ENCODE measurements at regions not wholly inside any gene's neighbourhood (a gene's known extent, or its start where the extent isn't known, plus 50 kb on each side); places are given as distances from the start of the nearest gene placed in this dataset.

DNA sequence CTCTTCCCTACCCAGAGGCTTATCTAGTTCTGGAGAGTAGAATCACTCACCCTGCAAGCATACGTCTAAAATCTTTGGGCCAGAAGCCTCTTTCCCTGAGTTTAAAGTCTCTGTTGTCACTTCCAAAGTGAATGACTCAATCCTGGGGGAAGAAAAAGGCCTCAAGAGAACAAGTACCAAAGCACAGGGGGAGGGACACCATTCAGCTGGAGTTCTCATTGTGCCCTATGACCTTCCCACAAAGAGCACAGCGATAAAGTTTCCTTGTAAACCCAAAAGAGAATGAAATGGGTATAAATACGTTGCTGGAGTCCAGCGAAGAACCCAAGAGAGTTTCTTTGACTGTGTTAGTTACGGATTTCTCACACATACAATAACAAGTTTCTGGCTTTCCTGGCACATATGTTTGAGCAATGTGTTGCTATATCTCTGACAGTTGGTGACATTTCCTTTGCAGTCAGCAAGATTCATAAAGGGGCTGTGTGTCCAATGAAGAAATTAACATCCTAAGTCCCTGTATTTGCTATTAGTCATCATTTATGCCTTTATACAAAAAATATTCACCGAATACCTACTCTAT is 107.3 kb upstream of the PTPRG start:
- no peak for ATAC-seq

GRCh38 chr3:61454801-61455200 is 106.6 kb upstream of the PTPRG start:
- Histone ChIP-seq H3K4me1 (no peaks in the 10 kb centered on the region), H3K4me3 (no peak overlapping the region), H3K27me3 (no peaks in the 10 kb centered on the region), H3K9me3 (no peaks in the 10 kb centered on the region), H3K27ac (no peak overlapping the region), H3K36me3 (no peaks in the 10 kb centered on the region)
- WGBS, 2 donors (ENCODE audit: low coverage in 1 of 2): 52 to 86% methylated on average over 2 of the region's 2 CpGs
- TF ChIP-seq POLR2AphosphoS5 (IDR thresholded peaks at IDR 0.05): no peak
- TF ChIP-seq CTCF (IDR thresholded peaks at IDR 0.05): no peak
- no peak for TF ChIP-seq EP300 (IDR thresholded peaks at IDR 0.05)
- TF ChIP-seq POLR2A (IDR thresholded peaks at IDR 0.05): no peak
- no peak for ATAC-seq

More for the DNA sequence above, 107.3 kb upstream of the PTPRG start:
- Histone ChIP-seq H3K27ac (no peak overlapping the region), H3K4me3 (no peak overlapping the region), H3K4me1 (no peaks in the 10 kb centered on the region), H3K9me3 (no peaks in the 10 kb centered on the region), H3K27me3 (no peaks in the 10 kb centered on the region), H3K36me3 (no peaks in the 10 kb centered on the region)
- TF ChIP-seq POLR2A (IDR thresholded peaks at IDR 0.05) (no peak), EP300 (IDR thresholded peaks at IDR 0.05) (no peak), POLR2AphosphoS5 (IDR thresholded peaks at IDR 0.05) (no peak), CTCF (IDR thresholded peaks at IDR 0.05) (no peak)
- 50 to 70% methylated on average over 6 of the region's 6 CpGs for WGBS, 2 donors (ENCODE audit: low coverage in 1 of 2)

- H3K4me1 ChIP-seq: no peaks in the 10 kb centered on the region
- 76 to 80% methylated on average over 1 to 2 of the region's 2 CpGs for WGBS, 2 donors (ENCODE audit: low coverage in 1 of 2)
- H3K27me3 ChIP-seq: no peaks in the 10 kb centered on the region
- no peaks in the 10 kb centered on the region for H3K9me3 ChIP-seq
- H3K27ac ChIP-seq: no peak overlapping the region
- TF ChIP-seq CTCF (IDR thresholded peaks at IDR 0.05): no peak
- TF ChIP-seq POLR2AphosphoS5 (IDR thresholded peaks at IDR 0.05): no peak
- TF ChIP-seq EP300 (IDR thresholded peaks at IDR 0.05): no peak
- no peaks in the 10 kb centered on the region for H3K36me3 ChIP-seq
- no peak overlapping the region for H3K4me3 ChIP-seq
- no peak for ATAC-seq
These were observed 100.7 kb upstream of the PTPRG start for GRCh38 chr3:61460636-61461035.

DNA sequence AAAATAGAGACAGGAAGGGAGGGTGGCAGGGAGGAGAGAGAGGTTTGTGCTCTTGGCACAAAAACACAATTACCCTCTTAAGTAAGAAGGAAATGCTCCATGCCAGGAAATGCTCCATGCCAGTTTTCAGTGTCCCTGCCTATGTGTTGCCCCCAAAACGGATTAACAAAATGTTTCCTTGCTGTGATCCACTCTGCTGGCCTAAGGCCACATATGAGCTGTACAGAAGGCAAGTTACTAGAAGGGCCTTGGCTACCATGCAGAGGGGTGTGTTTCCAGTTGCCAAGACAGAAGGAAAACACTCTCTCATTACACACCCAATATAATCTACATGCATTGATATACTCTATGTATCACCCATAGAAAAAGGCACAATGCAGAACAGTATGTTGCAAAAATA is 98.2 kb upstream of the PTPRG start:
- TF ChIP-seq POLR2AphosphoS5 (IDR thresholded peaks at IDR 0.05) (no peak), EP300 (IDR thresholded peaks at IDR 0.05) (no peak), CTCF (IDR thresholded peaks at IDR 0.05) (no peak), POLR2A (IDR thresholded peaks at IDR 0.05) (no peak)
- no peaks in the 10 kb centered on the region for H3K36me3 ChIP-seq
- no peaks in the 10 kb centered on the region for H3K4me1 ChIP-seq
- no peaks in the 10 kb centered on the region for H3K9me3 ChIP-seq
- 25 to 45% methylated on average over 1 of the region's 1 CpG for WGBS, 2 donors (ENCODE audit: low coverage in 1 of 2)
- ATAC-seq: no peak
- H3K27me3 ChIP-seq: no peaks in the 10 kb centered on the region
- H3K27ac ChIP-seq: no peak overlapping the region
- H3K4me3 ChIP-seq: no peak overlapping the region

GRCh38 chr3:61464518-61465140 is 96.7 kb upstream of the PTPRG start:
- Histone ChIP-seq H3K27me3 (no peaks in the 10 kb centered on the region), H3K4me1 (no peaks in the 10 kb centered on the region), H3K27ac (no peak overlapping the region), H3K36me3 (no peaks in the 10 kb centered on the region), H3K4me3 (no peak overlapping the region), H3K9me3 (no peaks in the 10 kb centered on the region)
- ATAC-seq: no peak
- 49 to 81% methylated on average over 6 to 8 of the region's 9 CpGs for WGBS, 2 donors (ENCODE audit: low coverage in 1 of 2)
- TF ChIP-seq EP300 (IDR thresholded peaks at IDR 0.05) (no peak), POLR2A (IDR thresholded peaks at IDR 0.05) (no peak), POLR2AphosphoS5 (IDR thresholded peaks at IDR 0.05) (no peak), CTCF (IDR thresholded peaks at IDR 0.05) (no peak)

Data from gastroesophageal sphincter (tissue), 4 donors.